ENCODE measurements at regions not wholly inside any gene's neighbourhood (a gene's known extent, or its start where the extent isn't known, plus 50 kb on each side); places are given as distances from the start of the nearest gene placed in this dataset.

DNA sequence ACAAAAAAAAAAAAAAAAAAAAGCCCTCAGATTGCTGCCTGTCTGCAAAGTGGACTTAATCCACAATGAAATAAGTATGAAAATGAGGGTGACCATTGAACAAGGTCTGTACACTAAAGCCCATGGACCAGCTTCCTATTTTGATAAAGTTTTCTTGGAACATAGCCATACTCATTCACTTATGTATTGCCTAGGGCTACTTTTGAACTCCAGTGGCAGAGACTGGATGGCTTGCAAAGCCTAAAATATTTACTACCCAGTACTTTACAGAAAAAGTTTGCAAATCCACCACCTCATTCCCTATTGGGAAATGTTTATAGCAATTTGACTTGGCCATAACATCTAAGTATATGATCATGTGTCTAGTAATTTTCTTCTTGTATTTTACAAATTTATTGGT lies 481.7 kb downstream of the NAF1 start:
- no peak for DNase-seq
- ATAC-seq: no peak
- intact Hi-C loops (cut with DNase I): no loop called here

DNA sequence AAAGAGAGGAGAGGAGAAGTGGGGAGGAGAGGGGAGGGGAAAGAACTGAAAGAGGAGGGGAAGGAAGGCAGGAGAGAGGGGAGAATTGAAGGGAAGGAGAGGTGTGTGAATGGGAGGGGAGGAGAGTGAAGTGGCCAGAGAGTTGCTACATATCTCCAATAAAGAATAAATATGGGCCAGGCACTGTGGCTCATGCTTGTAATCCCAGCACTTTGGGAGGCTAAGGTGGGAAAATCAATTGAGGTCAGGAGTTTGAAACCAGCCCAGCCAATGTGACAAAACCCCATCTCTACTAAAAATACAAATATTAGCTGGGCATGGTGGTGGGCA lies 482.4 kb downstream of the NAF1 start:
- intact Hi-C loops (cut with DNase I): no loop called here
- ATAC-seq (no peak), DNase-seq (no peak)

DNA sequence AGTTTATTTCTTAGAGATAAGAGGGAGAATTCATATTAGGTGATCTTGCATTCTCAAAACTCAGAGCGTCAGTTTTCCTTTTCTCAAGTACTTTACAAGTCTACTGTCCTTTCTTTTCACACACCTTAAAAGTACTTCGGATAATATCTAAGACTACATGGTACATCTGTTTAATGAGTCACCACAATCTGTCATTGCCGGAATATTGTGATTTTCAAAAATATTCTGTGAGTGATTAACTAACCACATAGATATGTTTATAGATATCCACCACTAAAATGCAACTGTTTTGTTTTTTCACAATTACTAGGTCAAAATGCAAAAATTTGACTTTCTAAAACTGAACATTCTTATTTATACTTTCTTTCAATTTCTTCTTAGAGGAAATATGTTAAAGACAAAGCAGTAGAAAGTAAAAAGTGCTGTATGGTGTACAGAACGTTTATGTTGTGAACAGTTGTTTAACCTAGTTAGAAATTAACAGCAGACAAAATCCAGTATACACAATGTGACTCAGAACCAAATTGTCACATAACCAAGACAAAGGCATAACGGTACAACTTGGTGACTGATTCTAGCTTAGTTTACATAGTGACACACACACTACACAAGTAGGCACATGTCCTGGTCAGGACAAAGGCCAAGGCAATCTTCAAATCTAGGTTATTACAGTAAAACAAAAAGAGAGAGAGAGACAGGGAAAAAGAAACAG lies 482.9 kb downstream of the NAF1 start:
- no peak for DNase-seq
- no peak for ATAC-seq
- intact Hi-C loops (cut with DNase I): no loop called here

DNA sequence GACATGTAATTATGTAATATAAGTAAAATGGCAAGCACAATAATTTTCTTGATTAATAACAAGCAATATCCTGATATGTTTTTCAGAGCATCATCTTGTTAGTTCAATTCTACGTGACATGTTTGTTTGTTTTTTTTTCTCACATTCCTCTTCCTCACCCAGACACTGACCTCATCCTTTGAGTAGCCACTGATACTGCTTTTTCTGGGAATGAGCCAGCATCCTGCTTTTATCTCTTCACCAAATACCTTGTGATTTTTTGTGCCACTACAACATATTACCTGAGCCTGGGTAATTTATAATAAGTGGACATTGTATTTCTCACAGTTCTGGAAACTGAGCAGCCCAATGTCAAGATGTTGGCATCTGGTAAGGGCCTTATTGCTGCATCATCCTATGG lies 484.0 kb downstream of the NAF1 start:
- intact Hi-C loops (cut with DNase I): no loop called here
- ATAC-seq (no peak), DNase-seq (no peak)

DNA sequence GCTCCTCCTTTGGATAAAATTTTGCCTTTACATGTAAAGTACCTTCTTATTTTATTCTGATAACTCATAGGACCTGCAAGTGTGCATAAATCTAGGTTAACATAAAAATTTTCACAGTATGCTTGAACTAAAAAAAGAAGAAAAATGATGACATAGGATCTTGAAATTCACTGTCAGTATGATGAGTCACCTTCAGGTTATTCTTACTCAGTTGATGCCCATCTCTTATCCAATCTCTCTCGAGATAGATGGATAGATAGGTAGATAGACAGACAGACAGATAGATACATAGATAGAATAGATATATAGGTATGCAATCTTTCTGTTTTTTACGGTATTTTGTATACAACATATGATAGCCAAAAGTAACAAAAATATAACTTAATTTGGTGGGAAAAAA lies 485.5 kb downstream of the NAF1 start:
- DNase-seq (no peak), ATAC-seq (no peak)
- intact Hi-C loops (cut with DNase I): no loop called here

DNA sequence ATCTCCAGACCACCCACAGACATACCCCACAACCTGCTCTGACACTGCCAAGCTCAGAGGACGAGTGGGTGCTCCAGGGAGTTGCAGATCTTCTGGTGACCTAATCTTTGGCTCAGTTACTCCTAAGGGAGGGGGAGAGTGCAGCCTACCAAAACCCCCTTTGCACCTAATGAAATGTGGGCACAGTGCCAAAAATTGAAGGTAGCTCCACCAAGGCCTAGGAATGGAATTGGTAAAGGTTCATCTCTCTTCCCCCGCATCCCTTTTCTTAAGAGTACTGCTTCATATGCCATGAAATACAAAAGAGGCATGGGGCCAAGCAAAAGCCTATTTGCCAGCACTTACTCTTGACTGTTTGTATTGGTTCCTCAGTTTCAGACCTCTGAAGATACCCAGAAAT lies 491.0 kb downstream of the NAF1 start:
- DNase-seq: no peak
- no peak for ATAC-seq
- intact Hi-C loops (cut with DNase I): no loop called here

DNA sequence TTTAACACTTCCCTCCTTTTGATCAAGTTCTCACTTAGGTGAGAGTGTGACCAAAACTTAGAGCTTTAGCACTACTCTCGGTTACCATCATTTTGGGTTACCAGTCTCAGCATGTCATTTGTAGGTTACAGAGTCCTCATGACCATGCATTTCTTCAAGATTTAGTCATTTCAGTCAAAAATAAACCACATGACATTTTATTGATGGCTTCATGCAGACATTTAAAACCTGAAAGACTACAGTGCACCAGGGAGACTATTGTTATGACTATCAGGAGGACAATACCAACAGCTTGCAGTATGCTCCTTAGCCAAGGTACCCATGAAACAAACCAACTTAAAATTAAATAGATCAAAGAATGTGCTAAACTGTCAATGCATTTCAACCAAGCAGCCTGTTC lies 498.1 kb upstream of the FSTL5 start:
- DNase-seq (no peak), ATAC-seq (no peak)
- intact Hi-C loops (cut with DNase I): no loop called here

DNA sequence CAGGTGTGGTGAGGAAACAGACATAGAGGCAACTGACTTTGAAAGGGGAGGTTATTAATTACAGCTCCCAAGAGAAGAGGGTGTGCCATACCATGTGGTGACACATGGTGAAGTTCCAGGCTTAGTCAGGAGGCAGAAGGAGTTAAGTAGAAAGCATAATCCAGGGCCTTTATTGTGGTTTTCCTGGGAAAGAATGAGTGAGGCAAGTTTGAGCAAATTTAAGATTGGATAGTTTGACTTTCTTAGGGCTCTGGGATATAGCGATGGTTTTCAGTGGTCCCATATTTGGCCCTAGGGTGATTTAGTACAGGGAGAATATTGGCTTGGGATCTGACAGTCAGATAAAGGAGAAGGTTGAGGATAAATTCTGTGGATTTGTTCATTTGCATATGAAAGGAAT lies 495.9 kb upstream of the FSTL5 start:
- no peak for ATAC-seq
- no peak for DNase-seq
- intact Hi-C loops (cut with DNase I): no loop called here

DNA sequence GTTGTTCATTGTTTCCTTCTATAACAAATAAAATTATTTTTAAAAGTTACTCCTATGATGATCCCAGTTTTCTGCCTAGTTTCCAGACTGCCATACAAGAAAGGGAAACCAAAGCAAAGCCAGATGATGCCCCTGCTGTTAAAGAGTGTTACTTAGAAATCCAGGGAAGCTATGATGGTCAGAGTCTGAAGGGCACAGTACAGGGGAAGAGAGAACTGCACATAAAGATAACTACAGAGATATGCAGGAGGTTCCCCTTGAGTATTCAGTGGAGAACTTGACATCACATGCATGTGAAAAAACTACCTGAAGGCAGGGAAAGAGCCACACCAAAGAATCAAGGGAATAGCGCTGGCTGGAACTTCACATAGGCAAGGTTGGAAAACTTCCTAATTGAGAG lies 494.2 kb upstream of the FSTL5 start:
- intact Hi-C loops (cut with DNase I): no loop called here
- ATAC-seq (no peak), DNase-seq (no peak)

DNA sequence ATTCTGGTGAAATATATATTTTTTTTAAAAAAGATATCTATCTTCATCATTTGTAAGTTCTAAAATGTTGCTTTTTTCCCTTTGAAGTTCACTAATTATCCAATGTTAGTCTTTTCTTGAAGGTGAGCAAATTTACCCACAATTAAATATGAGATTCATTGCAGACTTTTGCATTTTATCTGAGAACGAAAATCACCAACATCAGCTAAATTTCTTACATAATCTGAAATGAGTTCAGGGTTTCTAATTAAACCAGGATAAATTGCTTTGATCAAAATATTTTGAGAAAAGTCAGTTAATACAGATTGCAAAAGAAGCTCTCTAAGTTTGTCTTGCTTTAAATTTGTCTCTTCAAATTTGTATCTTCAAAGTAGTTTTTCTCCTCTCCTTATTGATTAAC lies 486.4 kb upstream of the FSTL5 start:
- DNase-seq (no peak), ATAC-seq (no peak)
- intact Hi-C loops (cut with DNase I): no loop called here

DNA sequence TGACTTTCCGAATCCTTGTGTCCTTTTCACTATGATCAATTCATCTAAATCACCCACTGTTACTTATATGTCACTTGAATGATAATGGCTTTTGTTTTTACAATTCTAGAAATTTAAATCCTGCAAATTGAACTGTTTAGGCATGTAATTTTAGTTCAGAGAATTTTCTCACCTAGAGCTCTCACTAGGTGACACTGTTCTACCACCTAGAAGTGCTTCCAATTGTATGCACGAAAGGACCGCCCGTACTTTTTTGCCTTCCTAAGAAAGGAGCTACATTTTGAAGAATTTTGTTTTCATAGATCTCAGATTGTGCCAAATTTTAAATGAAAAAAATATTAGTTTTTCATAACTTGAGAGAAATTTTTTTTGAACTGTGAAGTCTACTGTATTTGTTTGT lies 481.6 kb upstream of the FSTL5 start:
- intact Hi-C loops (cut with DNase I): loop anchor here in 1 of 2 donors (5.0 kb wide), 1 partner anchor 687 kb away; the partner anchor contains the start of gene NPY1R
- DNase-seq (no peak), ATAC-seq (no peak)

DNA sequence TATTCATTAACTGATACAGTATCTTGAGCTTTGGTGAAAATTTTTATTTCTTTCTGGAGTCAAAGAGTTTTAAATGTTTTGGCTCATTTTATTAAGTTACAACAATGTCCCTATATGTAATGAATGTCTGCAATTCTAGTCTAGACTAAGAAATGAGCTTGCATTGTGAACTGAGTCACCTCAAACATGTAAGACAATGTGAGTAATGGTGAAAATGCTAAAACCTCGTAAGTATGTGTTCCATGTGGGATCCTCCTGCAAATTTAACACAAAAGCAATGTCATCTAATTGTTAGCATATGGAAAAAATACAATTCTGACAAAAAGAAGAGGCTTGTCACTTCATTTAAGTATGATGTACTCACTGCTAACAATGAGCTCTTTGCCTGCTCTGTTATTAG lies 480.5 kb upstream of the FSTL5 start:
- ATAC-seq (no peak), DNase-seq (no peak)
- intact Hi-C loops (cut with DNase I): no loop called here

DNA sequence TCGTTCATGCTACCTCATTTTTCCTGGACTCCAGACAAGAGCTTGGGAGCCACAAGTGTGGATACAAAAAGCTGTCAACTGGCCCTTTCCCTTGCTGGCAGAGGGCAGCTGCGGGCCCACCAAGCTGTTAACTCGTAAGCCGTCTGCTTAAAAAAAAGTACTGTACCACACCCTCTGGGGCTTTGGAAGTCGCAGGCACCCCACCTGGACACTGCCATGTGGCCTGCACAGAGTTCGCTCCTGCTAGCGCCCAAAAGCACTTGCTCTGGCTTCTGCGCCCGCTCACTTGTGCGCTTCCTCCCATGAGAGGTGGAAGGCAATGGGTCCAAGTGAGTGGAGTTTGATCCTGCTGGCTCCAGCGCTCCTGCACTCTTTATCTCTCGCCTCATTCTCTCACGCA lies 476.4 kb upstream of the FSTL5 start:
- DNase-seq: no peak
- intact Hi-C loops (cut with DNase I): no loop called here
- no peak for ATAC-seq

DNA sequence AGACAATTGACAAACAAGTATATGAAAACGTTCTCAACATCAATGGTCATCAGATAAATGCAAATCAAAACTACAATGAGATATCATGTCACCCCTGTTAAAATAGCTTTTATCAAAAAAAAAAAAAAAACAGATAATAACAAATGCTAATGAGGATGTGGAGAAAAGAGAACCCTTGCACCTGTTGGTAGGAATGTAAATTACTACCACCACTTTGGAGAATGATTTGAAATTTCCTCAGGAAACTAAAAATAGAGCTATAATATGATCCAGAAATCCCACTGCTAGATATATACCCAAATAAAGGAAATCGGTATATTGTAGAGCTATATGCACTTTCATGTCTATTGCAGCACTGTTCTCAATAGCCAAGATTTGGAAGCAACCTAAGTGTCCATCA lies 470.6 kb upstream of the FSTL5 start:
- no peak for ATAC-seq
- intact Hi-C loops (cut with DNase I): no loop called here
- DNase-seq: no peak

DNA sequence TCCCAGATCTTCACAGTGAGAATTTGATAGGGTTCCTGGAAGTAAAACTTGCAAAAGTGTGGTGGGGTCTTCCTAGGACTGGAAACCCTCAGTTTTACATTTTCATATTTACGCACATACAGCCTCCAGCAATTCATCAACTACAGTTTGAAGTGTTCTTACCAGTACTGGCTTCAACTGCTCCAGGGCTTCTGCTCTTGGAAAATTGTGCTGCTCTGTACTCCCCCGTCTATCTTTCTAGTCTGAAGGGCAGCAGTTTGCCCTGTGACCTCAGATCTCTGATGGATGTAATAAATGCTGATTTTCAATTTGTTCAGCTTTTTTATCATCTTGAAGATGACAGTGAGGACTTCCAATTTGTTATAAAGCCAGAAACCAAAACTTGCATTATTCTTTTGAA lies 458.9 kb upstream of the FSTL5 start:
- intact Hi-C loops (cut with DNase I): no loop called here
- no peak for ATAC-seq
- DNase-seq: no peak

DNA sequence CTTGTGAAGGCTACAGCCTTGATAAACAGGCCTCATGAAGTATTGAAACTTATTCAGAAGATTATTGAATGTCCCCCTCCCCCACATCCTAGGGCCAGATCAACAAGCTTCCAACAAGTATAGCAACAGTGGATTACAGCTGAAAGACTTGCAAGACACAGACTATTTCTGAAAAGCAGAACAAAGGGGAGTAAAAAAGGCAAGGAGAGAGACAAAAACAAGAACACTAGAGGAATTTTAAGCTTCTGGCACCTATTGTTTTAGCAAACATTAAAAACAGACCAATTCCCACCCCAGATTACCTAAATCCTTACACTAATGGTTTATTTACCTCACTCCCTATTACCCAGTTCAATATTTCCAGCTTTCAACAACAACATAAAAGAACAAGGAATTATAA lies 446.3 kb upstream of the FSTL5 start:
- ATAC-seq (no peak), DNase-seq (no peak)
- intact Hi-C loops (cut with DNase I): no loop called here

DNA sequence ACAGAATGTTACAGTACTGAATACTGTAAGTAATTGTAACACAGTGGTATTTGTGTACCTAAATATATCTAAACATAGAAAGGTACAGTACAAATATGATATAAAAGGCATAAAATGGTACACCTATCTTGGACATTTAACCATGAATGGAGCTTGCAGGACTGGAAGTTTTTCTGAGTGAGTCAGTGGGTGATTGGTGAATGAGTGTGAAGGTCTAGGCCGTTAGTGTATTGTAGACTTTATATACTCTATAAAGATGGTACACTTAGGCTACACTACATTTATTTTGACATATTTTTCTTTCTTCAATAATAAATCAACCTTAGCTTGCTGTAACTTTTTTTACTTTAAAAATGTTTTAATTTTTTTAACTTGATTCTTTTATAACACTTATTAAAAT lies 422.5 kb upstream of the FSTL5 start:
- intact Hi-C loops (cut with DNase I): no loop called here
- DNase-seq (no peak), ATAC-seq (no peak)

DNA sequence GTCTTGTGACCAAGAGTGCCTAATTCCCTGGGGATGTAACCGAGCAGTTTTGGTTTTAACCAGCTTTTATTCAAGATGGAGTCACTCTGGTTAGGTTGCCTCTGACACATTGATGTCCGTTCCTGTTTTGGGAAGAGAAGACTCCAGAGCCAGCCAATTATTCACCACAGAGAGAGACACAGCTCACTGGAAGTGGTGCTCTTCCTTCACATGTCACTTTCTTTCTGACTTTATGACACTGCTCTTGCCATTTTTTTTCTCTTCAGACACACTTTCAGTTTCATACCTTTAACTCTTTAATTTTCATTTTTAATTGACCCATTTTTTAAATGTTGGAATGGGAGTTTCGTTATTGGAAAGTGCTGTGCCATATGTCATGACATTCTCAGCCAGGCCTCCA lies 418.4 kb upstream of the FSTL5 start:
- intact Hi-C loops (cut with DNase I): no loop called here
- ATAC-seq: no peak
- DNase-seq: no peak

DNA sequence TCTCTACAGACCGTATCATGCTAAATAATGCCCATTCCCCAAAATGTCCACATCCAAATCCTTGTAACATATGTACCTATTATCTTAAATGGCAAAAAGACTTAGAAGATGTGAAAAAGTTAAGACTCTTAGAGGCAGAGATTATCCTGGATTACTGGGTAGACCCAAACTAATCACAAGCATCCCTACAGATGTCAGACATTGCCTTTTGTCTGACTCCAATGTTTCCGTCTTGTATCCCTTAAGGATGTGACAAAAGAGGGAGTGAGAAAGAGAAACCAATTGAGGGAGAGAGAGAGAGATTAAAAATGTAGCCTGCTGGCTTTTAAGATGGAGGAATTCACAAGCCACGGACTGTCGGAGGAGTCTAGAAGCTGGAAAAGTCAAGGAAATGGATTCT lies 401.9 kb upstream of the FSTL5 start:
- ATAC-seq (no peak), DNase-seq (no peak)
- intact Hi-C loops (cut with DNase I): no loop called here

DNA sequence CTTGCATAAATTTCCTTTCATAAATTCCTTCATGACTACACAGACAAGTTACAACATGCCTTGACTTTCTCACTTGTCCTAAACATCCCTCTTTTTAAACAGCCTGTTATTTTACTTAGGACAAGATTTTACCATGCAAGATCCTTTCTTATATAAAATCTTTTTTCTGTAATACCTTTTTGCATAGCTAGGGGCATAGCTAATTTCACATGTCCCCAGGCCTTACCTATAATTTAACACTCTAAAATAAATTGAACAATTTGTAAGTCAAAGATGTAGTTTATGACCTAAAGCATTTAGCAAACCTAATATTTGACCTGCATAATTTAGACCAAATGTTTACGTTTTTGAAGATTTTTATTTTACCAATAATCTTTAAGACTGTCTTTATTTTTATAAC lies 396.3 kb upstream of the FSTL5 start:
- DNase-seq (no peak), ATAC-seq (no peak)
- intact Hi-C loops (cut with DNase I): no loop called here

DNA sequence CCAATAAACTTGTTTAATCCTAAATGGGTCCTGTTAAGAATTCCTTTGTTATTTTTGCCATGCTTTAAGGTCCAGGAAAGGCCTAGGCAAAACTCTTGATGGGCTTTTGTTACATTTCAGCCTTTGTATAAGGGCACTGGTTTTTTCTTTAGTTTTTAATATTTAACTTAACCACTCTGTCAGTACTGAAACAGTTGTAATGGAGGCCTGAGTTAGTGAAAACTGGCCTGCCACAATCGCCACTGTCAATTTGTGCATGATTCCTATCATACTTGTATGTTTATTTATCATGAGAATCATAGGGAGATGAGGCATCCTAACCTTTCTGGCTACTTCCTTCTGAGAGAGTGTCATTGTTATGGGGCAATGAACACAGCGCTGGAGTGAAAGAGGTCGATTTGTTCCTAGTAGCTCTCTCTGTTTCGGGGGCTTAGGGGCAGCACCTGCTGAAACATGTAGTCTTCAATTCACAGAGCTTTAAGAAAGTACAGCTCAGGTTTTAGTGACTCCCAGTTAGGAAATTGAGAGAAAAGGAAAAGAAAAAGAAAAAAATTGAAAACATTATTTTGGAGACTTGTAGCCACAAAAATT lies 393.8 kb upstream of the FSTL5 start:
- intact Hi-C loops (cut with DNase I): no loop called here
- ATAC-seq: no peak
- DNase-seq: no peak

DNA sequence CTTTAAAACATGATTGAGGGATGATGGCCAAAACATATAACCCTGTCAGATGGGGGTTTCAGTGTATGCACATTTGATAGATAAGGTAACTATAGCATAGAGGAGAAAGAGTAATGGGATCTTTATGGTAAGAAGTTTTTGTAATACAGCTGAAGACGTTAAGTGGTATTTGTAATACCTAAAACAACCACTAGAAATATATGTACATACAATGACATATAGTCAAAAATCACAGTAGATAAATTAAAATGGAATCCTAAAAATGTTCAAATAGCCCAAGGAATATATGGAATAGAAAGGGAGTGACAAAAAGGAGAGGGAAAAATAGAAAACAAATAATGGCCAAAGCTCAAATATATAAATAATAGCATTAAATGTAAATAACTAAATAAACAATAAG lies 371.3 kb upstream of the FSTL5 start:
- intact Hi-C loops (cut with DNase I): no loop called here
- ATAC-seq: no peak
- no peak for DNase-seq

Measured in left cardiac atrium (tissue), 4 donors.